HCT116 (cell line): ENCODE measurements at regions not wholly inside any gene's neighbourhood (a gene's known extent, or its start where the extent isn't known, plus 50 kb on each side); places are given as distances from the start of the nearest gene placed in this dataset.

ENCODE experiments used
- EZH2phosphoT487 ChIP-seq: fragments of 200-600 bp; IDR thresholded peaks from 2 replicates; pipeline ENCODE4 v1.6.1; 2018; ENCODE audit warnings: antibody characterized with exemption, borderline replicate concordance
- FOSL1 ChIP-seq: IDR thresholded peaks from 2 replicates; pipeline ENCODE4 v1.6.1; 2012; ENCODE audit warnings: low read depth
- TF ChIP-seq, protein P1 (sequence below), 3 experiments: fragments of 200-600 bp in 1 of 3; sonication (generic) in 1 of 3; IDR thresholded peaks in 2 of 3; conservative IDR thresholded peaks in 1 of 3; 2 replicates each; pipeline ENCODE4 v1.5.1; 2012 to 2017; ENCODE audit warnings: low read depth in 2 of 3, low read length in 2 of 3, antibody characterized with exemption in 1 of 3, borderline replicate concordance in 1 of 3, control low read depth in 1 of 3, mild to moderate bottlenecking in 1 of 3, mixed read lengths in 1 of 3, mixed run types in 1 of 3, moderate library complexity in 1 of 3; ENCODE audit not compliant: insufficient read depth in 1 of 3

DNA sequence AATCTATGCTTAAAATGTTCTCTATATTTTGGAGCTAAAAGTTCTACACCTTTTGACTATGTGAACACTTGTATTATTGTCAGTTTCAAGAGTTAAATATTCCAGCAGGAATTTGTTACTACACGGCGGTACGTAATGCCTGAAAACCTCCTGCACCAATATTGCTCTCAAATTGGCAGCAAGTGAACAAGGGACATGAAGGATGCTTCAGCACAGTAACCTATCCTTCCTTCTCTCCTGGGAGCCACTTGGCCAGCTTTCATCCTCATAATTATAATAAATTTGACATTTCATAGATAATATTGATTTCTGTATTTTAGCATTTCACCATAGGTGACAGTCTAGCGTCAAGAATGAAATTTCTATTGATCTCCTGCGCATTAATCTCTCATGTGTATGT lies 197.6 kb downstream of the NR4A2 start:
- TF ChIP-seq, protein P1, sequence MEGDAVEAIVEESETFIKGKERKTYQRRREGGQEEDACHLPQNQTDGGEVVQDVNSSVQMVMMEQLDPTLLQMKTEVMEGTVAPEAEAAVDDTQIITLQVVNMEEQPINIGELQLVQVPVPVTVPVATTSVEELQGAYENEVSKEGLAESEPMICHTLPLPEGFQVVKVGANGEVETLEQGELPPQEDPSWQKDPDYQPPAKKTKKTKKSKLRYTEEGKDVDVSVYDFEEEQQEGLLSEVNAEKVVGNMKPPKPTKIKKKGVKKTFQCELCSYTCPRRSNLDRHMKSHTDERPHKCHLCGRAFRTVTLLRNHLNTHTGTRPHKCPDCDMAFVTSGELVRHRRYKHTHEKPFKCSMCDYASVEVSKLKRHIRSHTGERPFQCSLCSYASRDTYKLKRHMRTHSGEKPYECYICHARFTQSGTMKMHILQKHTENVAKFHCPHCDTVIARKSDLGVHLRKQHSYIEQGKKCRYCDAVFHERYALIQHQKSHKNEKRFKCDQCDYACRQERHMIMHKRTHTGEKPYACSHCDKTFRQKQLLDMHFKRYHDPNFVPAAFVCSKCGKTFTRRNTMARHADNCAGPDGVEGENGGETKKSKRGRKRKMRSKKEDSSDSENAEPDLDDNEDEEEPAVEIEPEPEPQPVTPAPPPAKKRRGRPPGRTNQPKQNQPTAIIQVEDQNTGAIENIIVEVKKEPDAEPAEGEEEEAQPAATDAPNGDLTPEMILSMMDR (IDR thresholded peaks at IDR 0.05 in 2 of 3, conservative IDR thresholded peaks at IDR 0.05 in 1 of 3; ENCODE audit: borderline replicate concordance in 1 of 3, insufficient read depth in 1 of 3, low read depth in 2 of 3, low read length in 2 of 3): no peak
- no peak for TF ChIP-seq FOSL1
- no peak for TF ChIP-seq EZH2phosphoT487
